ENCODE measurements at regions not wholly inside any gene's neighbourhood (a gene's known extent, or its start where the extent isn't known, plus 50 kb on each side); places are given as distances from the start of the nearest gene placed in this dataset.

DNA sequence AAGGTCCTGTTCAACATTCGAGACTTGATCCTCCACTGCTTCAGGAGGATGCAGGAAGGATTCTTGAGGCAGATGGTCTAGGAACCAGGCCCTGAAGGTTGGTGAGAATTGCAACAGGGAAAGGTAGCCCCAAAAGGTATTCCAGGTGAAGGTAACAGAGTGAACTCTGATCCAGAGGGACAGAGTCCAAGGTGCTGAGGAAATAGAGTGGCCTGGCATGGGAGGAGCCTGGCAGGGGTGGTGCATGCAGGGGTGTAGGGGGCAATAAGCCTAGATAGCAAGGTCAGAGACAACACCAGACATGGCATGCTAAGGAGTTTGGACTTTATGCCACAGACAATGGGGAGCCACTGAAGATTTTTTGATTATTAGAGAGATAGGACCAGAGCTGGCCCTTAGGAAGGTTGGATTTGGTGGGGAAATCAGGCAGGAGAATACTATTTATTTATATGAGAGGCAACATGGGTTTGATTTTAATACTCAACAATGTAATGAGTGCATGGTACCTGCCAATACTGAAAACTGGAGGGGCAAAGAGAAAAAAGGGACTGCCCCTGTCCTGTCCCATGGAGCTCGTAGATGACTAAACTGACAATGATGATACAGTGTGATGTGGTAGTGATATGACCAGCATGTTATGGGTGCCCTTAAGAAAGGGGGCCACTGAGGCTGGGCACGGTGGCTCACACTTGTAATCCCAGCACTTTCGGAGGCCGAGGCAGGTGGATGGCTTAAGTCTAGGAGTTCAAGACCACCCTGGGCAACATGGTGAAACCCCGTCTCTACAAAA lies 50.5 kb upstream of the TMED10 start:
- peak; percentile 22 for DNase-seq

Measured in stimulated activated CD4-positive, alpha-beta T cell treated with anti-CD3 and anti-CD28 coated beads, Interleukin-1b, Interleukin-23, amount 100 ng/mL, for 48 hours (primary cell).